Effector memory CD8-positive, alpha-beta T cell (primary cell): ENCODE measurements at regions not wholly inside any gene's neighbourhood (a gene's known extent, or its start where the extent isn't known, plus 50 kb on each side); places are given as distances from the start of the nearest gene placed in this dataset.
"Not testable (repeated sequence)": the region's sequence is repeated elsewhere in the genome, so short reads cannot be mapped to it uniquely, and the experiment has no call there.

Experiments
- ATAC-seq: fragments of 150-1000 bp; cut with Tn5 transposase; replicated peaks from 2 replicates; pipeline ENCODE4 v1.10.0; 2021; ENCODE audit warnings: mild to moderate bottlenecking, moderate library complexity
- DNase-seq, 3 experiments: peaks; one replicate each; pipeline ENCODE4 v3.0.0; 2021
- H3K27ac Mint-ChIP-seq, 2 donors: one replicate each; pipeline ENCODE4 v1.8.0; 2022; ENCODE audit warnings: mild to moderate bottlenecking in 2 of 2, mixed read lengths in 2 of 2, moderate library complexity in 2 of 2
- H3K27me3 Mint-ChIP-seq, 2 donors: one replicate each; pipeline ENCODE4 v1.8.0; 2022; ENCODE audit warnings: mixed read lengths in 2 of 2
- H3K36me3 Mint-ChIP-seq: one replicate; pipeline ENCODE4 v1.8.0; 2022; ENCODE audit warnings: mild to moderate bottlenecking, moderate library complexity, mixed read lengths; ENCODE audit not compliant: insufficient read depth
- H3K4me1 Mint-ChIP-seq, 2 donors: one replicate each; pipeline ENCODE4 v1.8.0; 2022; ENCODE audit warnings: low read depth in 2 of 2, mixed read lengths in 2 of 2
- H3K4me3 Mint-ChIP-seq, 2 donors: one replicate each; pipeline ENCODE4 v1.8.0; 2022; ENCODE audit warnings: mild to moderate bottlenecking in 2 of 2, mixed read lengths in 2 of 2, moderate library complexity in 2 of 2
- H3K9me3 Mint-ChIP-seq, 2 donors: one replicate each; pipeline ENCODE4 v1.8.0; 2022; ENCODE audit warnings: mixed read lengths in 2 of 2

DNA sequence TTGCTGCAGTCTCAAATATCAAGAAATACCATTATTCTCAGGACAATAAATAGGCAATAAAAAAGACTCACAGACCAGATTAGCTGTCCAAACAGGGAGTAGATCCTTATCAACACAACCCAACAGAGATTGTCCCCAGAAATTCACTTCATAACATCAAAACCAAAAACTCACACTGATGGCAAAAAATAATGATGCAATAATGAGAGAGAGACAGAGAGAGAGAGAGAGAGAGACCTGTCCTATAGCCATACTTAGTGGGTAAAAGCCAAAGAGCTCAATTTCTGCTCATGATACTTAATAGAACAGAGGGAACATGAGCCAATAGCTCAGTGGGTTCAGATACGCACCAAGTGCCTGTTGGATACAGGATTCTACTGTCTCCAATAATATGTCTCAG lies 244.5 kb downstream of the FAM72C start:
- ATAC-seq (no peak), DNase-seq (no peak)
- no peaks in the 10 kb centered on the region for H3K4me1 Mint-ChIP-seq
- H3K36me3 Mint-ChIP-seq = no peaks in the 10 kb centered on the region
- peaks cover 0 to 52% of the 10 kb centered on the region in 2 donors for H3K27me3 Mint-ChIP-seq
- H3K4me3 Mint-ChIP-seq = no peak overlapping the region
- H3K9me3 Mint-ChIP-seq = peaks cover 0 to 8% of the 10 kb centered on the region in 2 donors
- H3K27ac Mint-ChIP-seq = no peak overlapping the region

DNA sequence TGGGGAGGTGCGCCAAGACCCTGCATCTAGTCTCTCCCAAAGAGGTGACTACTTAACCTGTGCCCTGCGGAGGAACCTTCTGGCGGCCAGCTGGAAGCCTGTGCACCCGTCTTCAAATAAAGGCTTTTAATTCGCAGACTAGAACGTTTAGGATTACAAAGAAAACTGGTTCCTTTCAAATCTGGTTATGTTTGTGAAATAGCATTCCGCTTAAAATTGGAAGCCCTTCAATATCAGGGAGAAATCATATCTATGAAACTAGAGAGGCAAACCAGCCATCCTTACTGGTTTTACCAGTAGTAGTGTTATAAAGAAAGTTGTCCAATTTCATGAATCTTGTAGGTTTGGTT lies 250.8 kb downstream of the FAM72C start:
- no peaks in the 10 kb centered on the region for H3K9me3 Mint-ChIP-seq
- H3K4me3 Mint-ChIP-seq = peak overlapping the region in 1 of 2 donors; percentile 68
- no peaks in the 10 kb centered on the region for H3K36me3 Mint-ChIP-seq
- DNase-seq (no peak), ATAC-seq (no peak)
- peaks cover 5 to 68% of the 10 kb centered on the region in 2 donors for H3K27me3 Mint-ChIP-seq
- H3K27ac Mint-ChIP-seq = peak overlapping the region in 1 of 2 donors; percentile 71
- H3K4me1 Mint-ChIP-seq = peaks cover 4 to 6% of the 10 kb centered on the region in 2 donors

DNA sequence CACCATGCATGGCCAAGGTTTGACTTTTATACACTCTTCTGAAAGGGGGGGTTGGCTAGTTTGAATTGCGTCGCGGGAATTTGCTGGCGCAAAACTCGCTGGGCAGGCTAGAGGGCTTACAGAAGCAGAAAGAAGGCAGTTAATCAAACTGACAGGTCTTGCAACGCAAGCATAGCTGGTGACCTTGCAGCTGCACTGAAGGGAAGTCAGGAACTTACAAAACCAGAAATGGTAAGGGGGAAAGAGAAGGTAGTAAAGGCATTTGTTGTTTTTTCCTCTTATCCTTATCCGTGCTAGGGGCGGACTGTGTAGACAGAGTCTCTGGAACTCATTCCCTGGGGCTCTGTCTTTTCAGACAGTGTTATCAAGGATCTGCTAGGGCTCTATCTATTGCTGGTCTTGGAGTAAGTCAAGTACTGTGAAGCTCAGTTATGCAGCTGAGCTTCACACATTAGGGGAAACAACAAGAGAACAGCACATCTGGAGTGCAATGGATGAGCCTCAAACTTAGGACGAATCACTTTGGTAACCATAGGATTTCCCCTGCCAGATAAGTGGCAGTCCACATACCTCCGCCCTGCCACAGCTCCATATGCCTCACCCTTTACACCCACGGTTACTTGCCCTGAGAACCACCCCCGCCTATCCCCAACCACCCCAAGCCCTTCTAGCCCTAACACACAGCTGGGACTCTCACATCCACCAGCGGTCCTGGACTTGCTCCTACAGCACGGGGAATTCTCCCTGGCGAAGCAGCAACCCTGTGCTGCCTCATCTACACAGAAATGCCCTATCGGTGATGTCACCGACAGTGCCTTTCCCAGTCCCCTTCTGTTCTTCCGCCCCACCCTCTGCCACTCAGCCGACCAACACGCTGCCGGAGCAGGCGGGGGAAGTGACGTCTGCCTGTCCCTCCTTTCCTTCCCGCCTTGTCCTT lies 251.4 kb downstream of the FAM72C start:
- ATAC-seq (no peak), DNase-seq (no peak)
- peak overlapping the region in 1 of 2 donors; percentile 71 for H3K27ac Mint-ChIP-seq
- H3K9me3 Mint-ChIP-seq = no peaks in the 10 kb centered on the region
- H3K27me3 Mint-ChIP-seq = peaks cover 5 to 71% of the 10 kb centered on the region in 2 donors
- H3K36me3 Mint-ChIP-seq = no peaks in the 10 kb centered on the region
- peaks cover 4 to 6% of the 10 kb centered on the region in 2 donors for H3K4me1 Mint-ChIP-seq
- peak overlapping the region in 1 of 2 donors; percentile 68 for H3K4me3 Mint-ChIP-seq

DNA sequence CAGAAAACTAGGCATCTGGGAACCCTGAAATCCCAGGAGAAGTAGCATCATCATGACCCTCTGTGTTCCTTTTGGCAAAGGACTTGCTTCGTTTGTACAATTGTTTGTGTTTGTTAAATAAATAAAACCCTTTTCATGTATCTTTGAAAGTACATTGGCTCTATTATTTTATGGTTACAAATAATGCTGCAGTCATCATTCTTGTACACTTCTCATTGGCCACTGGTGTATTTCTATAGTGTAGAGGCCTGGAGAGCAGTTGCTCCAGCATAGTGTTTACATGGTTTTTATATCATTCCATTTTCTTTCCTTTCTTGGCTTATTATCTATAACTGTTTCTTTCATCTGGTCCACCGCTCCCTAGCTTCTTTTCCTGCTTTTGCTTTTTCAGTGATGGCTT lies 253.3 kb downstream of the FAM72C start:
- ATAC-seq (no peak), DNase-seq (no peak)
- Mint-ChIP-seq H3K27me3 (peaks cover 11 to 75% of the 10 kb centered on the region in 2 donors), H3K27ac (no peak overlapping the region), H3K4me3 (no peak overlapping the region), H3K36me3 (no peaks in the 10 kb centered on the region), H3K4me1 (peaks cover 4 to 6% of the 10 kb centered on the region in 2 donors), H3K9me3 (no peaks in the 10 kb centered on the region)

DNA sequence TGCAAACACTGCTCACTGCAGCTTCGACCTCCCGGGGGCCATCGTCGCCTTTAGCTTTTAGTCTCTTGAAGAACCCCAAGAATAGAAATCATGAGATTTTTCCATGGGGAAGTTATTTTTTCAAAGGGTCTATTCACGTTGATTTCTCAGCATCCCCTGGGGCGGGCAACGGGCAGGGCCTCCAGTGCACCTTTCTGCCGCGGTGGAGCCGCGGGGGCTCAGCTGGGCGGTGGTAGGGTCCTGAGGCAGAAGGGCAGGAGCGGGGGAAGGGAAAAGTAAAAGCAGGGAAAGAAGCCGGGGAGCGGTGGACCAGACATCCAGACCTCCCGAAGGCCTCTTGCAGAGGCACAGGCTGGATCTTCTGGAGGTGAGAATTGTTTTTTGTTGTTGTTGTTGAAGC lies 253.8 kb downstream of the FAM72C start:
- Mint-ChIP-seq H3K27me3 (peaks cover 11 to 75% of the 10 kb centered on the region in 2 donors), H3K9me3 (no peaks in the 10 kb centered on the region), H3K4me1 (peaks cover 4 to 6% of the 10 kb centered on the region in 2 donors), H3K36me3 (no peaks in the 10 kb centered on the region), H3K4me3 (no peak overlapping the region), H3K27ac (no peak overlapping the region)
- DNase-seq = no peak
- ATAC-seq = no peak

DNA sequence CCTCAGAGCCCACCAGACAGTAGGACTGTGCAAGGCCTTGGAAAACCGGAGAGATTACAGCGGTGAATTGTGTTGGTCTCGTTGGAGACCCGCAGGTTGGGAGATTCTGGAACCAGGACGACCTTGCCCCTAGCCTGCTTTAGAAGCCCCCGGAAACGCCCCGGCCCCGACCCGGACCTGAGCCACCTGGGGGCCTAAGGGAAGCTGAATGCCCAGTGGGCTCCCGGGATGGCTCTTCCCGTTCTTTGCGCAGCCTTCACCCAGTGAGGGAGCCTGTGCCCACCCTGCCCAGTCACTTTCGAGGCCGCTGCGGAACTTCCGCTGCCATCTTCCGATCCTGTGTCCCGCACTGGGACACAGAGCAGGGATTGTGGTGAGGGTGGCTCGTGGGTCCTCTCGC lies 254.4 kb downstream of the FAM72C start:
- Mint-ChIP-seq H3K4me3 (no peak overlapping the region), H3K9me3 (no peaks in the 10 kb centered on the region), H3K4me1 (peaks cover 4 to 6% of the 10 kb centered on the region in 2 donors), H3K27me3 (peaks cover 11 to 70% of the 10 kb centered on the region in 2 donors), H3K27ac (no peak overlapping the region), H3K36me3 (no peaks in the 10 kb centered on the region)
- DNase-seq (no peak), ATAC-seq (no peak)

DNA sequence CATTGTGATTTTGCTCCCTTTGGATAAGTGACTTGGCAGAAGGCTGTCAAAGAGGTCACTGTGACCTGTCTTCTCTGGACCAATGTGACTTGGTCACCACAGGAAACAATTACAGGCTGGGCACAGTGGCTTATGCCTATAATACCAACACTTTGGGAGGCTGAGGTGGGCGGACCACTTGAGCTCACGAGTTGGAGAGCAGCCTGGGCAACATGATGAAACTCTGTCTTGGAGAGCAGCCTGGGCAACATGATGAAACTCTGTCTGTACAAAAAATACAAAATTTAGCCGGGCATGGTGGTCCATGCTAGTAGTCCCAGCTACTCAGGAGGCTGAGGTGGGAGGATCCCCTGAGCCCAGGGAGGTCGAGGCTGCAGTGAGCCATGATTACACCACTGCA lies 256.9 kb downstream of the FAM72C start:
- not testable (repeated sequence) for H3K27ac Mint-ChIP-seq, H3K4me3 Mint-ChIP-seq, H3K4me1 Mint-ChIP-seq, ATAC-seq, H3K36me3 Mint-ChIP-seq, H3K9me3 Mint-ChIP-seq, DNase-seq
- peaks cover 17 to 66% of the 10 kb centered on the region in 2 donors for H3K27me3 Mint-ChIP-seq

DNA sequence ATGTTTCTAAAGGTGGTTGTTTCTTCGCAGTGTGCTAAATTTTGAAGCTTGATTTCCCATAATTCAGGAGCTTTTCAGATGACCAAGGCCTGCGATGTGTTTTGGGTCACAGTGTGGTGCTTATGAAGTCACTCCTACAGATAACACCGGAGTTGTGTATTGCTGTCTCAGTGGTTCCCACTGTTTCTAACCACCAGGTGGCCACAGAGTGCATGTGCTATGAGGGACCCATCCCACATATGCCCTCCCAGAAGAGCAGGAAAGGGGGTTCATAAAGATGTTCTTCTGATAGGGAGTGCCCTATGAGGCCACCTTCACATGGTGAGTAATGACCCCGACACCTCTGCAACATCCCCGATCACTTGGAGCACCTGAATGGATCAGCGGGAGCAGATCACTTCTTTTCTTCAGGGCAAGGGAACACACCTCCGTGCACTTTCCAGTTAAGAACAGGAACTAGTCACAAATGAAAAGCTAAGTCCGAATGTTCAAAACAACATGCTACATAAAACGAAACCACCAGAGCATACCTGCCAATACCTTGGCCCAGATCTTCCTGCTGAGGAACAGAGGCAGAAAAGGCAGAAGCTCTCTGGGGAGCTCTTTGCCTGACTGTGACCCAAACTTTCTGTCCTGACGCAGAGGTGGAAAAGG lies 262.1 kb downstream of the FAM72C start:
- not testable (repeated sequence) for H3K27ac Mint-ChIP-seq, H3K36me3 Mint-ChIP-seq, H3K4me1 Mint-ChIP-seq, H3K4me3 Mint-ChIP-seq, H3K9me3 Mint-ChIP-seq, ATAC-seq, DNase-seq
- peaks cover 13 to 48% of the 10 kb centered on the region in 2 donors for H3K27me3 Mint-ChIP-seq

DNA sequence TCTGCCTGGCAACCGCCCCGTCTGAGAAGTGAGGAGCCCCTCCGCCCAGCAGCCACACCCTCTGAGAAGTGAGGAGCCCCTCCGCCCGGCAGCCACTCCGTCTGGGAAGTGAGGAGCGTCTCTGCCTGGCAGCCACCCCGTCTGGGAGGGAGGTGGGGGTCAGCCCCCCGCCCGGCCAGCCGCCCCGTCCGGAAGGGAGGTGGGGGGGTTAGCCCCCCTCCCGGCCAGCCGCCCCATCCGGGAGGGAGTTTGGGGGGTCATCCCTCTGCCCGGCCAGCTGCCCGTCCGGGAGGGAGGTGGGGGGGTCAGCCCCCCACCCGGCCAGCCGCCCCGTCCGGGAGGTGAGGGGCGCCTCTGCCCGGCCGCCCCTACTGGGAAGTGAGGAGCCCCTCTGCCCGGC lies 269.0 kb downstream of the FAM72C start:
- H3K4me1 Mint-ChIP-seq, H3K4me3 Mint-ChIP-seq: not testable (repeated sequence)

DNA sequence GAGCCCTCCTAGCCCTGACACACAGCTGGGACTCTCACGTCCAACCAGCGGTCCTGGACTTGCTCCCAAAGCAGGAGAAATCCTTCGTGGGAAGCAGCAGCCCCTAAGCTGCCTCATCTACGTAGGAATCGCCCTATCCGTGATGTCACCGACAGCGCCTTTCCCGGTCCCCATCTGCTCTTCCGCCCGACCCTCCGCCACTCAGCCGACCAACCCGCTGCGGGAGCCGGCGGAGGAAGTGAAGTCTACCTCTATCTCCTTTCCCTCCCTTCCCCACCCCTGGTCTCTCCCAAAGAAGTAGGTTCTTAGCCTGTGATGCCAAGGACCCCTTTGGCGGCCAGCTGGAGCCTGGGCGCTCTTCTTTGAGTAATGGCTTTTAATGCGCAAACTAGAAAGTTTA lies 272.1 kb downstream of the FAM72C start:
- H3K4me3 Mint-ChIP-seq = no peak overlapping the region
- H3K27me3 Mint-ChIP-seq = peaks cover 12 to 67% of the 10 kb centered on the region in 2 donors
- DNase-seq = no peak

More for the DNA sequence above, 269.0 kb downstream of the FAM72C start:
- H3K27ac Mint-ChIP-seq, ATAC-seq, H3K36me3 Mint-ChIP-seq, H3K9me3 Mint-ChIP-seq, DNase-seq: not testable (repeated sequence)
- peaks cover 12 to 42% of the 10 kb centered on the region in 2 donors for H3K27me3 Mint-ChIP-seq

DNA sequence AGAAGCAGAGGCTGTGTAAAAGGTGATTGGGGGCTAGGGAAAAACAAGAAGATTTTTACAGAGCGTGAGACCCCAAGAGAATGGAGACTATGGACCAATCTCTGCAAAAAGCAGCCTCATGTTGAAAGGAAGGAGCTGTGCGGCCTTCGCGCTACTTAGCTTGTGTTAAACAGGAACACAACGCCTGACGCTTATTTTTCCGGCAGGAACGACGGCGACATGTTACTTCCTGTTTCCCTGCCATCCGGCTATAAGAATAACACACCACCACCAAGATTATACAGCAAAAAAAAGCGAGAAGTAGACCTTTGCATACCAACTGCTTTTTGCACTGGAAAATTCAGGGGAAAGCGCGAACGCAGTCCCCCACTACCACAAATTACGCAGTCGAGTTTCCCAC lies 272.7 kb downstream of the FAM72C start:
- ATAC-seq = no peak
- DNase-seq = no peak
- Mint-ChIP-seq H3K27me3 (peaks cover 14 to 73% of the 10 kb centered on the region in 2 donors), H3K4me3 (no peak overlapping the region), H3K36me3 (no peaks in the 10 kb centered on the region), H3K27ac (no peak overlapping the region), H3K9me3 (no peaks in the 10 kb centered on the region), H3K4me1 (peaks cover 0 to 2% of the 10 kb centered on the region in 2 donors)

More for the DNA sequence above, 272.1 kb downstream of the FAM72C start:
- Mint-ChIP-seq H3K4me1 (peaks cover 0 to 2% of the 10 kb centered on the region in 2 donors), H3K36me3 (no peaks in the 10 kb centered on the region), H3K27ac (no peak overlapping the region), H3K9me3 (no peaks in the 10 kb centered on the region)
- ATAC-seq = no peak

DNA sequence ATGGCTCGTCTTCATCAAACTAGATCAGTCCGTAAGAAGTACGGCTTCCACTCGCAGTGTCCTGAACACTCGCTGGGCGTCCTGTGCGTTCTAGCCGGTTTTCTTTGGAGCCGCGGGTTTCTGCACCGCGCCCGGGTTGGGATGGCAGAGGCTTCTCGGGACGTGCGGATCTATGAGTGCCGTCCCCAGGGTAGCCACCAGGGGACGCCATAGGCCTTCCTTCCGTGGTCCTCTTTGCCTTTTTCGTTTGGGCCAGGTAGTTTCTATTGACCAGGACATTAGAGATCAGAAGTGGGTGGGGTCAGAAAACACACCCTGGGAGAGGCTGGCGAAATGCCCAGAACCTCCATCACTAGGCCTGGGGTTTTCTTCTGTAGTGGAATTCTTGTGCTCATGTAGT lies 273.8 kb downstream of the FAM72C start:
- H3K4me3 Mint-ChIP-seq = no peak overlapping the region
- no peaks in the 10 kb centered on the region for H3K9me3 Mint-ChIP-seq
- peaks cover 0 to 2% of the 10 kb centered on the region in 2 donors for H3K4me1 Mint-ChIP-seq
- no peak overlapping the region for H3K27ac Mint-ChIP-seq
- peaks cover 24 to 84% of the 10 kb centered on the region in 2 donors for H3K27me3 Mint-ChIP-seq
- DNase-seq = no peak
- no peaks in the 10 kb centered on the region for H3K36me3 Mint-ChIP-seq
- ATAC-seq = no peak

DNA sequence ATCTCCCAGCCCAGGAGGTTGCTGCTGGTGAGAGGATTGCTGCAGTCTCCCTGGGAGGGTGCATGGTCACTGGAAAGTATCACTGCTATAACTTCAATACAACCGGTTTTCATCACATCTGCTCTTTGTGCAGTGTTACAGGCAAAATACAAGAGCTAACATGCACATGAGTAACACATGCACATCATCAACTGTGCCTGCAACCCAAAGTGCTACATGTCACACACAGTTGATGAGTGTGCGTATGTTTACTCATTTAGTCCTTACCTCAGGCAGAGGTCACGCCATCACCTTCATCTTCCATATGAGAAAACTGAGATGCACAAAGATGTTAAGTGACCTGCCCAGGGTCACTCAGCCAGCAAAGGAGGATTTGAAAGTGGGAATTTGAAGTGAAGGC lies 277.7 kb downstream of the FAM72C start:
- DNase-seq = no peak
- Mint-ChIP-seq H3K36me3 (no peaks in the 10 kb centered on the region), H3K9me3 (no peaks in the 10 kb centered on the region), H3K27me3 (peaks cover 46 to 95% of the 10 kb centered on the region in 2 donors), H3K4me3 (no peak overlapping the region), H3K4me1 (peaks cover 0 to 2% of the 10 kb centered on the region in 2 donors), H3K27ac (no peak overlapping the region)
- no peak for ATAC-seq
